IMR-90 (cell line): ENCODE measurements at regions not wholly inside any gene's neighbourhood (a gene's known extent, or its start where the extent isn't known, plus 50 kb on each side); places are given as distances from the start of the nearest gene placed in this dataset.

Experiments
- ATAC-seq: fragments of 200-7000 bp; cut with Tn5 transposase; 2 replicates; pipeline ENCODE4 v1.9.1; 2020; ENCODE audit warnings: low read depth, mild to moderate bottlenecking, moderate library complexity
- BruUV-seq: library from RNA; stranded (reverse); fragments of 400-500 nt; replicated peaks from 2 replicates; lab custom pipeline; 2021; lab: Mats Ljungman, UMichigan
- CTCF ChIA-PET: fragments of 300-600 bp; formaldehyde crosslinking; extraction: SDS; loops from one replicate; lab custom pipeline; 2021; ENCODE audit warnings: antibody characterized with exemption; lab: Yijun Ruan, JAX
- POLR2A ChIA-PET: fragments of 300-600 bp; sonication (Branson Sonifier 250); formaldehyde crosslinking; loops from one replicate; lab custom pipeline; 2022; ENCODE audit warnings: antibody characterized with exemption; ENCODE audit not compliant: unreplicated experiment; lab: Charles Lee
- DNase-seq: peaks from one replicate; pipeline ENCODE4 v3.0.0; 2013
- H2AFZ ChIP-seq: replicated peaks from 2 replicates; pipeline ENCODE3; 2013; ENCODE audit warnings: low read length, mild to moderate bottlenecking; ENCODE audit not compliant: poor library complexity
- H2AK5ac ChIP-seq: 2 replicates; pipeline ENCODE4 v1.6.1; 2013; ENCODE audit warnings: low read depth, low read length, inconsistent platforms
- H2AK9ac ChIP-seq: replicated peaks from 2 replicates; pipeline ENCODE3; 2013; ENCODE audit warnings: mild to moderate bottlenecking, low read depth, low read length, moderate library complexity; ENCODE audit not compliant: poor library complexity
- H2BK120ac ChIP-seq: 2 replicates; pipeline ENCODE4 v1.6.1; 2013; ENCODE audit warnings: low read depth, low read length, inconsistent platforms
- H2BK15ac ChIP-seq: 3 replicates; pipeline ENCODE4 v1.6.1; 2013; ENCODE audit warnings: low read depth, low read length, inconsistent platforms
- H2BK20ac ChIP-seq: 2 replicates; pipeline ENCODE4 v1.6.1; 2013; ENCODE audit warnings: low read depth, mild to moderate bottlenecking, inconsistent platforms, low read length, moderate library complexity
- H2BK5ac ChIP-seq: 2 replicates; pipeline ENCODE4 v1.6.1; 2013; ENCODE audit warnings: mild to moderate bottlenecking, low read depth, low read length, inconsistent platforms; ENCODE audit not compliant: poor library complexity, severe bottlenecking
- H3K14ac ChIP-seq: replicated peaks from 2 replicates; pipeline ENCODE4 v1.6.1; 2013; ENCODE audit warnings: low read depth, low read length, inconsistent platforms
- H3K18ac ChIP-seq: 2 replicates; pipeline ENCODE4 v1.6.1; 2013; ENCODE audit warnings: low read depth, low read length, control low read depth
- H3K23ac ChIP-seq: 2 replicates; pipeline ENCODE4 v1.6.1; 2013; ENCODE audit warnings: low read depth, low read length, inconsistent platforms
- H3K27ac ChIP-seq: 2 replicates; pipeline ENCODE4 v1.5.1; 2013; ENCODE audit warnings: mild to moderate bottlenecking, control low read depth, low read length; ENCODE audit not compliant: insufficient read depth
- H3K27me3 ChIP-seq: 2 replicates; pipeline ENCODE4 v1.6.1; 2013; ENCODE audit warnings: low read length; ENCODE audit not compliant: control insufficient read depth, insufficient read depth
- H3K36me3 ChIP-seq: 2 replicates; pipeline ENCODE4 v1.6.1; 2013; ENCODE audit warnings: low read length, mixed read lengths; ENCODE audit not compliant: control insufficient read depth, insufficient read depth
- H3K4ac ChIP-seq: 2 replicates; pipeline ENCODE4 v1.6.1; 2013; ENCODE audit warnings: low read depth, low read length, inconsistent platforms
- H3K4me1 ChIP-seq: 2 replicates; pipeline ENCODE4 v1.6.1; 2013; ENCODE audit warnings: low read length, mixed read lengths; ENCODE audit not compliant: control insufficient read depth, insufficient read depth
- H3K4me2 ChIP-seq: 2 replicates; pipeline ENCODE4 v1.6.1; 2013; ENCODE audit warnings: low read depth, mild to moderate bottlenecking, control low read depth, low read length, moderate library complexity
- H3K4me3 ChIP-seq: 2 replicates; pipeline ENCODE4 v1.5.1; 2013; ENCODE audit warnings: low read depth, mild to moderate bottlenecking, control low read depth, low read length, moderate library complexity; ENCODE audit not compliant: insufficient read depth
- H3K56ac ChIP-seq: 2 replicates; pipeline ENCODE4 v1.6.1; 2013; ENCODE audit warnings: low read length, inconsistent platforms; ENCODE audit not compliant: insufficient read depth; ENCODE audit errors: extremely low read depth
- H3K79me1 ChIP-seq, 2 experiments: 2 replicates each; pipeline ENCODE4 v1.6.1; 2013; ENCODE audit warnings: low read length in 2 of 2, inconsistent platforms in 1 of 2, low read depth in 1 of 2
- H3K9ac ChIP-seq: 2 replicates; pipeline ENCODE4 v1.6.1; 2013; ENCODE audit warnings: low read depth, low read length, control low read depth
- H3K9me1 ChIP-seq: 2 replicates; pipeline ENCODE4 v1.6.1; 2013; ENCODE audit warnings: low read length, inconsistent platforms; ENCODE audit not compliant: insufficient read depth
- H3K9me3 ChIP-seq: 2 replicates; pipeline ENCODE4 v1.6.1; 2013; ENCODE audit warnings: low read length; ENCODE audit not compliant: control insufficient read depth, insufficient read depth
- H4K20me1 ChIP-seq: 2 replicates; pipeline ENCODE4 v1.6.1; 2013; ENCODE audit warnings: low read length, inconsistent platforms; ENCODE audit not compliant: insufficient read depth
- H4K5ac ChIP-seq: 2 replicates; pipeline ENCODE4 v1.6.1; 2013; ENCODE audit warnings: mild to moderate bottlenecking, low read depth, low read length, control low read depth
- H4K8ac ChIP-seq, 2 experiments: 2 replicates each; pipeline ENCODE4 v1.6.1; 2013; ENCODE audit warnings: low read depth in 2 of 2, low read length in 2 of 2, control low read depth in 1 of 2, inconsistent platforms in 1 of 2
- H4K91ac ChIP-seq: 2 replicates; pipeline ENCODE4 v1.6.1; 2013; ENCODE audit warnings: low read depth, low read length, inconsistent platforms; ENCODE audit not compliant: insufficient read depth
- BHLHE40 ChIP-seq: fragments of 150-350 bp; IDR thresholded peaks from 2 replicates; pipeline ENCODE4 v1.6.1; 2016; ENCODE audit warnings: mild to moderate bottlenecking, low read depth, low read length
- CEBPB ChIP-seq: IDR thresholded peaks from 2 replicates; pipeline ENCODE4 v1.6.1; 2012; ENCODE audit warnings: low read depth, low read length, improper control_type of control experiment
- CHD1 ChIP-seq: IDR thresholded peaks from 2 replicates; pipeline ENCODE4 v1.6.1; 2012; ENCODE audit warnings: low read depth, low read length, improper control_type of control experiment
- ELK1 ChIP-seq: fragments of 150-350 bp; IDR thresholded peaks from 2 replicates; pipeline ENCODE4 v1.6.1; 2016; ENCODE audit warnings: low read depth, mild to moderate bottlenecking, low read length, moderate library complexity, borderline replicate concordance
- FOS ChIP-seq: fragments of 150-350 bp; IDR thresholded peaks from 2 replicates; pipeline ENCODE4 v1.6.1; 2016; ENCODE audit warnings: low read depth, low read length
- MAFK ChIP-seq: IDR thresholded peaks from 2 replicates; pipeline ENCODE4 v1.6.1; 2012; ENCODE audit warnings: low read depth, low read length, improper control_type of control experiment
- MAZ ChIP-seq: IDR thresholded peaks from 2 replicates; pipeline ENCODE4 v1.6.1; 2012; ENCODE audit warnings: low read depth, mild to moderate bottlenecking, low read length, improper control_type of control experiment, moderate library complexity, borderline replicate concordance
- MXI1 ChIP-seq: IDR thresholded peaks from 2 replicates; pipeline ENCODE4 v1.6.1; 2012; ENCODE audit warnings: low read depth, mild to moderate bottlenecking, low read length, moderate library complexity, borderline replicate concordance
- NFE2L2 ChIP-seq: fragments of 150-350 bp; IDR thresholded peaks from 2 replicates; pipeline ENCODE4 v1.6.1; 2016; ENCODE audit warnings: low read depth, mild to moderate bottlenecking, low read length
- POLR2A ChIP-seq: IDR thresholded peaks from 2 replicates; pipeline ENCODE4 v1.6.1; 2012; ENCODE audit warnings: mild to moderate bottlenecking, low read depth, low read length
- RAD21 ChIP-seq: IDR thresholded peaks from 2 replicates; pipeline ENCODE4 v1.6.1; 2012; ENCODE audit warnings: low read length, improper control_type of control experiment
- RCOR1 ChIP-seq: IDR thresholded peaks from 2 replicates; pipeline ENCODE4 v1.6.1; 2012; ENCODE audit warnings: mild to moderate bottlenecking, low read length, improper control_type of control experiment; ENCODE audit not compliant: insufficient replicate concordance
- RFX5 ChIP-seq: IDR thresholded peaks from 2 replicates; pipeline ENCODE4 v1.8.0; 2012; ENCODE audit warnings: low read depth, mild to moderate bottlenecking, low read length, moderate library complexity
- SMC3 ChIP-seq: fragments of 150-350 bp; IDR thresholded peaks from 2 replicates; pipeline ENCODE4 v1.6.1; 2016; ENCODE audit warnings: low read depth, mild to moderate bottlenecking, antibody characterized with exemption, low read length, moderate library complexity
- WGBS, 2 experiments: methylation state at CpG; one replicate each; pipeline versions ENCODE4 v1.1.5 to v1.1.7; 2013; ENCODE audit warnings: missing lambda C conversion rate in 2 of 2; ENCODE audit not compliant: insufficient read length in 1 of 2; ENCODE audit errors: extremely low coverage in 2 of 2; 5-methylcytosine and 5-hydroxymethylcytosine counted together
- dilution Hi-C: fragments of 300-500 bp; cut with HindIII; formaldehyde crosslinking; loops from one replicate; pipeline ENCODE4 v1.14.3; 2018; ENCODE audit warnings: low sequenced_read_pairs; ENCODE audit not compliant: unreplicated experiment
- in situ Hi-C: fragments of 300-500 bp; cut with MboI; formaldehyde crosslinking; loops from 3 replicates; pipeline ENCODE4 v1.14.3; 2019; ENCODE audit warnings: low sequenced_read_pairs, inconsistent platforms, mixed read lengths
- intact Hi-C: fragments of 100-400 bp; cut with micrococcal nuclease; formaldehyde crosslinking; loops from 2 replicates; pipeline ENCODE4 v1.10.0; 2022
- TF ChIP-seq, protein P1 (sequence below): conservative IDR thresholded peaks from 2 replicates; pipeline ENCODE4 v1.5.1; 2012; ENCODE audit warnings: mild to moderate bottlenecking, low read depth, low read length, improper control_type of control experiment
- TF ChIP-seq, protein P2 (sequence below): fragments of 150-350 bp; IDR thresholded peaks from 2 replicates; pipeline ENCODE4 v1.6.1; 2017; ENCODE audit warnings: mild to moderate bottlenecking, antibody characterized with exemption, low read length, low read depth

DNA sequence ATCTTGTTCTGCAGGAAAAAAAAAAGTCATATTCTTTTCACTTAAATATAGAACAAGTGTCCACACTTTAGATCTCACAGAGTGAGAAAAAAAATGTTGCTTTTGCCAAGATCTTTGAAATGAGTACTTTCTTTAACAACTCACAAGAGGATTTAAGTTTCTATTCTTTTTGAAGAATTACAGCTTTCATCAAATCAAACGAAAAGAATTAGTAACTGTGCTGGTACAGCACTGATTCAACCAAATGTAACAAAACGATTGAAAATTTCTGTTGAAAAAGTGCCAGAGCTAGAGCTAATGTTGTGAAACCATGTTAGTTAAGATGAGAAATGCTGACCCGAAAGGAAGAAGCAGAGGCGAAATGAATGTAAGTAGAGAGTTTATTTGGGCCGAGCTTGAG, 300.2 kb downstream of the GABRB3 start:
- Histone ChIP-seq H4K20me1 (no peaks in the 10 kb centered on the region), H3K9me3 (peaks cover 14% of the 10 kb centered on the region), H3K18ac (no peak overlapping the region), H3K27me3 (no peaks in the 10 kb centered on the region), H3K4me3 (no peak overlapping the region), H2AK9ac (no peak overlapping the region), H2BK20ac (no peak overlapping the region), H3K79me1 (no peaks in the 10 kb centered on the region), H2AFZ (no peak overlapping the region), H2BK15ac (no peak overlapping the region), H4K5ac (no peak overlapping the region), H3K4me2 (no peak overlapping the region), H3K4me1 (no peaks in the 10 kb centered on the region), H2BK5ac (no peak overlapping the region), H3K36me3 (no peaks in the 10 kb centered on the region), H3K9me1 (no peaks in the 10 kb centered on the region), H4K91ac (no peak overlapping the region), H2AK5ac (no peak overlapping the region), H4K8ac (no peak overlapping the region), H2BK120ac (no peak overlapping the region), H3K23ac (no peak overlapping the region), H3K4ac (no peak overlapping the region), H3K27ac (no peak overlapping the region), H3K14ac (no peak overlapping the region), H3K9ac (no peak overlapping the region), H3K56ac (no peak overlapping the region)
- BruUV-seq = no TSS peak
- in situ Hi-C loops = no loop called here
- ChIA-PET CTCF (no interaction called here), POLR2A (no interaction called here)
- DNase-seq = no peak
- TF ChIP-seq CHD1 (no peak), MAZ (no peak), BHLHE40 (no peak), POLR2A (no peak), NFE2L2 (no peak), FOS (no peak), RCOR1 (no peak), MAFK (no peak), SMC3 (no peak), RAD21 (no peak), RFX5 (no peak), ELK1 (no peak), CEBPB (no peak), MXI1 (no peak)
- TF ChIP-seq, protein P1, sequence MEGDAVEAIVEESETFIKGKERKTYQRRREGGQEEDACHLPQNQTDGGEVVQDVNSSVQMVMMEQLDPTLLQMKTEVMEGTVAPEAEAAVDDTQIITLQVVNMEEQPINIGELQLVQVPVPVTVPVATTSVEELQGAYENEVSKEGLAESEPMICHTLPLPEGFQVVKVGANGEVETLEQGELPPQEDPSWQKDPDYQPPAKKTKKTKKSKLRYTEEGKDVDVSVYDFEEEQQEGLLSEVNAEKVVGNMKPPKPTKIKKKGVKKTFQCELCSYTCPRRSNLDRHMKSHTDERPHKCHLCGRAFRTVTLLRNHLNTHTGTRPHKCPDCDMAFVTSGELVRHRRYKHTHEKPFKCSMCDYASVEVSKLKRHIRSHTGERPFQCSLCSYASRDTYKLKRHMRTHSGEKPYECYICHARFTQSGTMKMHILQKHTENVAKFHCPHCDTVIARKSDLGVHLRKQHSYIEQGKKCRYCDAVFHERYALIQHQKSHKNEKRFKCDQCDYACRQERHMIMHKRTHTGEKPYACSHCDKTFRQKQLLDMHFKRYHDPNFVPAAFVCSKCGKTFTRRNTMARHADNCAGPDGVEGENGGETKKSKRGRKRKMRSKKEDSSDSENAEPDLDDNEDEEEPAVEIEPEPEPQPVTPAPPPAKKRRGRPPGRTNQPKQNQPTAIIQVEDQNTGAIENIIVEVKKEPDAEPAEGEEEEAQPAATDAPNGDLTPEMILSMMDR = no peak
- TF ChIP-seq, protein P2, sequence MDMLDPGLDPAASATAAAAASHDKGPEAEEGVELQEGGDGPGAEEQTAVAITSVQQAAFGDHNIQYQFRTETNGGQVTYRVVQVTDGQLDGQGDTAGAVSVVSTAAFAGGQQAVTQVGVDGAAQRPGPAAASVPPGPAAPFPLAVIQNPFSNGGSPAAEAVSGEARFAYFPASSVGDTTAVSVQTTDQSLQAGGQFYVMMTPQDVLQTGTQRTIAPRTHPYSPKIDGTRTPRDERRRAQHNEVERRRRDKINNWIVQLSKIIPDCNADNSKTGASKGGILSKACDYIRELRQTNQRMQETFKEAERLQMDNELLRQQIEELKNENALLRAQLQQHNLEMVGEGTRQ = no peak
- dilution Hi-C loops = no loop called here
- intact Hi-C loops = no loop called here
- ATAC-seq = no peak
- WGBS, 2 experiments = 39% methylated on average over 2 of the region's 5 CpGs; no CpG with 5 or more reads in 1 of the 2 experiments
